Neural progenitor cell (in vitro differentiated cells): ENCODE measurements at regions not wholly inside any gene's neighbourhood (a gene's known extent, or its start where the extent isn't known, plus 50 kb on each side); places are given as distances from the start of the nearest gene placed in this dataset.

Source experiments
- EZH2 ChIP-seq: fragments of 200-600 bp; sonication (generic); IDR thresholded peaks from 2 replicates; pipeline ENCODE4 v1.6.1; 2017; ENCODE audit warnings: antibody characterized with exemption, mild to moderate bottlenecking, moderate library complexity
- EZH2phosphoT487 ChIP-seq: fragments of 200-600 bp; sonication (generic); IDR thresholded peaks from 2 replicates; pipeline ENCODE4 v1.6.1; 2017; ENCODE audit warnings: antibody characterized with exemption
- TF ChIP-seq, protein P1 (sequence below): fragments of 200-600 bp; sonication (generic); IDR thresholded peaks from 2 replicates; pipeline ENCODE4 v1.5.1; 2017; ENCODE audit warnings: antibody characterized with exemption, mild to moderate bottlenecking

DNA sequence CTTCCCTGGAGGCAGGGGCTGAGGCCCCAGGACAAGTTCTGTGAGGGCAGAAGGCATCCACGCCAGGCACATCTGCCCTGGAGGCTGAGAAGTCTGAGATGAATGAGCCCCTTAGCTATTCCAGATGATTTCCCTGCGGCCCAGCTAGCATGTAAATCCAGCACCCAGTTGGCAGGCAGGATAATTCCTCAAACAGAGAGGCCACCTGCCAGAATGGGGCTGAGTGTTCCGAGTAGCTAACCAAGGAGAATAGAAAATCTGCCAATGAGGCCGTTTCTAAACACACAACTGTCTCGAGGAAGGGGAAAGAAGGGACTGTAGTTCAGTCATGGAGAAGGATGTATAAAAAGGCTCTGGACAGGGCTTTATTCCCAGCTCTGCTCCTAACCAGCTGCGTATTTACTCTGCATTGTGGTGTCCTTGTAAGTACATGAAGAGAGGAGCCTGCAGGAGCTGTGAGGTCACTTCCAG lies 211.4 kb upstream of the CDYL start:
- TF ChIP-seq, protein P1, sequence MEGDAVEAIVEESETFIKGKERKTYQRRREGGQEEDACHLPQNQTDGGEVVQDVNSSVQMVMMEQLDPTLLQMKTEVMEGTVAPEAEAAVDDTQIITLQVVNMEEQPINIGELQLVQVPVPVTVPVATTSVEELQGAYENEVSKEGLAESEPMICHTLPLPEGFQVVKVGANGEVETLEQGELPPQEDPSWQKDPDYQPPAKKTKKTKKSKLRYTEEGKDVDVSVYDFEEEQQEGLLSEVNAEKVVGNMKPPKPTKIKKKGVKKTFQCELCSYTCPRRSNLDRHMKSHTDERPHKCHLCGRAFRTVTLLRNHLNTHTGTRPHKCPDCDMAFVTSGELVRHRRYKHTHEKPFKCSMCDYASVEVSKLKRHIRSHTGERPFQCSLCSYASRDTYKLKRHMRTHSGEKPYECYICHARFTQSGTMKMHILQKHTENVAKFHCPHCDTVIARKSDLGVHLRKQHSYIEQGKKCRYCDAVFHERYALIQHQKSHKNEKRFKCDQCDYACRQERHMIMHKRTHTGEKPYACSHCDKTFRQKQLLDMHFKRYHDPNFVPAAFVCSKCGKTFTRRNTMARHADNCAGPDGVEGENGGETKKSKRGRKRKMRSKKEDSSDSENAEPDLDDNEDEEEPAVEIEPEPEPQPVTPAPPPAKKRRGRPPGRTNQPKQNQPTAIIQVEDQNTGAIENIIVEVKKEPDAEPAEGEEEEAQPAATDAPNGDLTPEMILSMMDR = no peak
- TF ChIP-seq EZH2 (no peak), EZH2phosphoT487 (no peak)
